ENCODE measurements at regions not wholly inside any gene's neighbourhood (a gene's known extent, or its start where the extent isn't known, plus 50 kb on each side); places are given as distances from the start of the nearest gene placed in this dataset.
"Not testable (repeated sequence)": the region's sequence is repeated elsewhere in the genome, so short reads cannot be mapped to it uniquely, and the experiment has no call there.

GRCh38 chr4:138790706-138791340, 224.8 kb upstream of the NOCT start:
- no peak for DNase-seq

DNA sequence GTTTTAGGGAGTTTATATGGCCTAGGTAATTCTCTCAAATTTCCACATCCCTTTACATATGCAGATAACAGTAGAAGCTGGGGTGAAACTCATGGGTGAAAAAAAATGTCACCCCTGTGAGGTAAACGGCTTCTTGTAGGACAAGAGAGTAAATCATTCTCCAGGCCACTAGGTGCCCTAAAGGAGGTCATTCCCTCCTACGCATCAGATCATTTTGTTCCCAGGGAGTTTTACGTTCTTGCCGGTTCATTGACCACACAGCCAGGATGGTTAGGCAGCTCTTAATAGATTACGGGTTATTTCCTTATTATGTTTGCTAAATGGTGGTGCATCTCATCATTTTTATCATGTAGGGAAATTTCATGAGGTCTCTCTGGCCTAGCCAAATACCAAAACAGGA, 225.8 kb upstream of the NOCT start:
- DNase-seq = no peak

GRCh38 chr4:138788857-138789256, 226.7 kb upstream of the NOCT start:
- no peak for DNase-seq

GRCh38 chr4:138788267-138788790, 227.3 kb upstream of the NOCT start:
- DNase-seq = no peak

- not testable (repeated sequence) for DNase-seq
These were observed 235.8 kb upstream of the NOCT start for GRCh38 chr4:138779761-138780160.

DNA sequence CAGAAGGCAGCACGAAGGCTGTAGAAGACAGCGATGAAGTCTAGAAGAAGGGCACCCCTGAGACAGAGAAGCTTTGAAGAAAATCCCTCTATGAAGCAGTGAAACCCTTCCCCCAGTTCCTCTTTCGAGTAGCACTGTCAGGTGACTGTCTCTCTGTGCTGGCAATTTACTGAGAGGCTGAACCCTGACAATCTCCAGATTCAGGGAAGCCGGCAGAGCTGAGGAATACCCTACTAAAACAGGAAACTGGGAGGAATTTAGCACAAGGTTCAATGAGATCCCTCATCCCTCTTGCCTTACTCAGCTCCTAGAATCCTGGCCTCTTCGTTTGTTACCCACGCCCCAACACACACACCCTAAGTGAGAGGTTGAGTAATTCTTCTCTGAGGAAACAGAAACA, 239.7 kb upstream of the NOCT start:
- DNase-seq = no peak

GRCh38 chr4:138775489-138775888, 240.1 kb upstream of the NOCT start:
- DNase-seq = no peak

GRCh38 chr4:138774940-138775339, 240.6 kb upstream of the NOCT start:
- no peak for DNase-seq

DNA sequence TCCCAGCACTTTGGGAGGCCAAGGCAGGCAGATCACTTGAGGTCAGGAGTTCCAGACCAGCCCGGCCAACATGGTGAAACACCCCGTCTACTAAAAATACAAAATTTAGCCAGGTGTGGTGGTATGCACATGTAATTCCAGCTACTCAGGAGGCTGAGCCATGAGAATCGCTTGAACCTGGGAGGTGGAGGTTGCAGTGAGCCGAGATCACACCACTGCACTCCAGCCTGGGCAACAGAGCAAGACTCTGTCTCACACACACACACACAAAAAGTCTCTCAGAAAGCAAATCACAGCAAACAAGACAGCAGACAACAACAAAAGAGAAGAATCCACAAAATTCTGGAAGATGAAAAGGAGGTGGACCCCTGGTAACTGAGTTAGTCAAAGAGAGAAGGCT, 241.5 kb upstream of the NOCT start:
- DNase-seq = not testable (repeated sequence)

DNA sequence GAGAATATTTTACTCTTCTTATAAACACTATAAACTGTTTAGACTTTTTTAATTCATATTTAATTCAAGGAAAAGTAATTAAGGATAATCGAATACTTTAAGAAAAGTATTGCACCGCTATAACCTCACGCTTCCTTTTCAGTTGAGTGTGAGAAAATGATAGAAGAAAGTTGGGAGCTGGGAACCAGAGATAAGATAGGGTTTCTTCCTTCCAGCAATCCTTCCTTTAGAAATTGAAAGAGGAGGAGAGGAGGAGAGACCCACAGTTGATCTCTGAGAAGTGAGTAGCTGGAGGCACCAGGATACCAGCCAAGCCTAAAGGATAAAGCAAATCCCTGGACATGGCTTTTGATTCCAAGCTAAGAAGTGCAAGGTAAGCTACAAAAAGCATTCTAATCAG, 242.3 kb upstream of the NOCT start:
- DNase-seq = no peak

DNA sequence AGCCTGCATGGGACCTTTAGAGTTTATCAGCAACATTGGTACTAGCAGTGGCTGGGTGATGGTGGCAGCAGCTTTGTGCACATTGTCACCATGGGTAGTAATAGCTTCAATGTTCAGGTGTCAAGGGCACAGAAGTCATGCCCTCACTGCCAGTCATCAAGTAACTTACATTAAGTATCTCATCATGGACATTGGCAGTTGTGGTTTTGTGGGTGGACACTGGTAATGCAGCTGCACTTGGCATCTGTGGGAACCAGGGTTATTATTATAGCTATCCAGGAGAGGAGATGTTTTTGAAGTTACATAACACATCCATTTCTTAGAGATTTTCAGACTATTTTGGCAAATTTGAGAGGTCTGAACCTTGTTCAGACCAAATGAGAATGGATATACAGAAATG, 243.2 kb upstream of the NOCT start:
- DNase-seq = no peak

DNA sequence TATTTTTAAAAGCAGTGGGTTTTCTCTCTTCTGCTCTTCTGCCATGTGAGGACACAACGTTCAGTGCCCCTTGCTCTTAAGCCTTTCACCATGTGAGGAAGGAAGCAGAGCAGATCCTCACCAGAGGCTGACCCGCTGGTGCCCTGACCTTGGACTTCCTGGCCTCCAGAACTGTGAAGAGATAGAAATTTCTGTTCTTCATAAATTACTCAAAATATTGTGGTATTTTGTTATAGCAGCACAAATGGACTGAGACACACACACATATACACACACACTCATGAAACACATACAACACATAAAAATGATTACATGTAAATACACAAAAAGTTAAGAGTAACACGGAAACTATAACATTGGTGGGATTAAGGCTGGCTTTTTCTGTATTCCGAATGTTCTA, 244.8 kb upstream of the NOCT start:
- DNase-seq = no peak

DNA sequence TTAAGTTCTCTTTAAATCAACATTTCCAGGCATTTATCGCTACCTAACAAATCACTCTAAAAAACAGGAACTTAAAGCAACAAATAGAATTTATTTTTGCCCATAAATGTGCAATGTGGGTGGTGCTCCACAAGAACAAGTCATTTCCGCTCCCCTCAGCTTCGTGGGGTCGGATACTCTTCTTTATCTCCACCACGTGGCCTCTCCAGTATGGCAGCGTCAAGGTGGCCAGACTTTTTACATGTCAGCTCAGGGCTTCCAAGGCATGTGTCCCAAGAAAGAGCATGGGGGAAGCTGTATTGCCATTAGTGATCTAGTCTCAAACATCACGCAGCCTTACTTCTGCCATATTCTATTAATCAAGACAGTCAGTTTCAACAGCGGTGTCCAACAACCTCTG, 249.2 kb upstream of the NOCT start:
- no peak for DNase-seq

DNA sequence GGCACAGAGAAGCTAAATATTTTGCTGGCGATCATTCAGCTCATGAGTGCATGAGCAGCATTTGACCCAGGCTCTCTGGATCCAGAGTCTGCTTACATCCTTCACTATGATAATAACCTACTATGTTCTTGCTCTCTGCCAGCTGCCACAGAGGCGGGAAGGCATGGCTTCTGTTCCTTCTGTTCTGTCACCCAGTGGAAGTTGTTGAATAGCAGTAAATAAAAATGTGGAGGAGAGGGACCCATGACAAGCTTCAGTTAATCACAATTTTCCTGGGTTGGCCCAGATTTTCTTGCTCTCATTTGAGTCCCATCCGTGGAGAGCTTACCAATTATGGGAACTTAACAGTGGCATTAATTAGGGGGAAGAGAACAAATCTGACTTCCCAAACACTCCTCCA, 250.1 kb upstream of the NOCT start:
- no peak for DNase-seq

GRCh38 chr4:138761638-138762220, 253.9 kb upstream of the NOCT start:
- DNase-seq = no peak

DNA sequence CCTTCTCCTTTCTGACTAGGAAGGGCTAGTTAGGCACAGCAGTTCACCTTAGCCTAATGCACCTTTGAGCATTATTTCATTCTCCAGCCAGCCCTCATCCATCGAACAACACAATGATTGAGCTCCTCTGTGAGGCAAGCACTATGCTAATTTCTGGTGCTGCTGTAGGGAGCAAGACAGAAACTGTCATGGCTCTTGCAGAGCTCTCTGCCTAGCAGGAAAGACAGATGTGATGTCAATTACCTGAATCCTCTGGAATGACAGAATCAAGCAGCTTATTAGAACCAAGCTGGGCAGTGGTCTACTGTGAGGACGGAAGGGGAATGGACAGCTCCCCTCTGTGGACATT, 256.1 kb upstream of the NOCT start:
- DNase-seq = no peak

GRCh38 chr4:138758876-138759553, 256.6 kb upstream of the NOCT start:
- DNase-seq = no peak

- no peak for DNase-seq
These were observed 257.4 kb upstream of the NOCT start for GRCh38 chr4:138758196-138758595.

- DNase-seq = no peak
These were observed 258.1 kb upstream of the NOCT start for GRCh38 chr4:138757432-138757831.

- no peak for DNase-seq
These were observed 259.1 kb upstream of the NOCT start for GRCh38 chr4:138756519-138756918.

- no peak for DNase-seq
These were observed 264.3 kb upstream of the NOCT start for GRCh38 chr4:138751309-138751708.

DNA sequence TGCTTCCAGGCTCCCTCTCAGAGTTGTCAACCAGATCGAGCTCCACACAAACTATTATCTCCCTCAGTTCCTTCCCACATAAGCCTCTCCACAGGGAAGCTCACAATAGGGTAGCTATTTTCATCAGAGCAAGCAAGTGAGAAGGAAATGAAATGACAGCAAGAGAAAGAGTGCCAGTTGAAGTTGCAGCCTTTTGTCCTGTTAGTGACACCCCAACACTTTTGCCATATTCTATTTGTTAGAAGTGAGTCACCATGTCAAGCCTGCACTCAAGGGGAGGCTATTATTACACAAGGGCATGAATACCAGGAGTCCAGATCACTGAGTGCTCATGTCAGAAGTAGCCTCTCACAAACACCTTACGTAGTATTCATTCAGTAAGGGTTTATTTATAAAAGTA, 266.3 kb upstream of the NOCT start:
- no peak for DNase-seq

DNA sequence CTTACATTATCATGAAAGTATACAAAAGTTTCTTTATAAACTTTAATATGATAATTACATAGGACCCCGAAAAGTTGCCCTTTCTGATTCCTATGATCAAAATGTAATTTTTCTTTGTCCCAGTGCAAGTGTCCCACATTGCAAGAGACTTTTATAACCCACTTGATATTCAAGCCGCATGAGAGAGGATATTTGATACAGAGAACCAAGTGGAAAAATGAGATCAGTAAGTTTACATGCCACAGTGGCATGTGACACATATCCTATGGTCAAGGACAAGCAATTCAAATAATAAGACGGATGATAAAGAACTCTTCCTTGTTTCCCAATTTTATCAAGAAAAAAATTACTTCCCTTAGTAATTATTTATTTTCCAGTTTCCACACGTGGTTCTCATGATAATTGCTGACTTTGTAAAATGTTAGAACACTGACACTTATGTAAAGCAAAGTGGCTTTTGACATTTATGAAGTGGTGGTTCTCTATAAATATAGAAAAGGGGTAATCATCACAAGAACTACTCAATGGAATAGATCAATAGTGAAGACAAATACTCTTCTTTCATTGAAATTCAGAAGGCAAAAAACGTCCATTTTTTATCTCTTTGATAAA, 273.7 kb upstream of the NOCT start:
- no peak for DNase-seq
